ENCODE measurements at regions not wholly inside any gene's neighbourhood (a gene's known extent, or its start where the extent isn't known, plus 50 kb on each side); places are given as distances from the start of the nearest gene placed in this dataset.
A peak's percentile ranks its signal among the peaks of the same experiment; 100 is the strongest.

DNA sequence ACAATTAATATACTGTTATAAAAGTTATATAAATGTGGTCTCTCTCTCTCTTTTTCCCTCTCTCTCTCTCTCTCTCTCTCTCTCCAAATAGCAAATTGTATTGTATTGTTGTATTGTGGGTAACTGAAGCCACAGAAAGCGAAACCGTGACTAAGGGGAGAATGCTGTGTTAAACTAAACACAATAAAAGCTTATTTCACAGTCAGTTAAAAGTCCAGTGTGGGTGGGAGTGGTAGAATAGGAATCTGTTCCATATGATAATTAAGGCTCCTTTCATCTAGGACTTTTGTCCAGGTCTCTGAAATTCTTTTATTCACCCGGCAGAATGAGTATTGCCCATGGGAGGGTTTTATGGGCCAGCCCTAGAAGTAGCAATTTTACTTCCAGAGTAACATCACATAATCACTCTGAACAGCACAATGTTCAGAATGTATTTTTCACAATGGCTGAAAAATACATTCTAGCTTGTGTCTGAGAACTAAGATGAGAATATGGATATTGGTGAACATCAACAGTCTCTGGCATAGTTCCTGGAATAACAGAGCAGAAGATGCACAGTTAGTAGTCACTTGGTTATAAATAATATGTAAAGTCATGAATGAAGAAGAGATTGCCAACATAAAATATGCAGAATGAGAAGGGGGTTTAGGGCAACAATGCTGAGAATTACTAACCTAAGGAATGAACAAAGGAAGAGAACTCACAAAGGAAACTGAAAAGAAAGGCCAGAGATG lies 399.1 kb downstream of the PLCL1 start:
- intact Hi-C loops (cut with micrococcal nuclease; ENCODE audit: unreplicated experiment), result no loop called here
- no TSS peak for BruUV-seq (replicated peaks)

More for the DNA sequence above, 399.1 kb downstream of the PLCL1 start:
- DNase-seq (ENCODE audit: low spot score), result peak; percentile 9
- POLR2A ChIA-PET (ENCODE audit: low non-redundant PET), result no interaction called here
- no peak for TF ChIP-seq EZH2 (IDR thresholded peaks at IDR 0.05; ENCODE audit: borderline replicate concordance, low read depth, low read length, poor library complexity, severe bottlenecking)
- TF ChIP-seq, protein P1, sequence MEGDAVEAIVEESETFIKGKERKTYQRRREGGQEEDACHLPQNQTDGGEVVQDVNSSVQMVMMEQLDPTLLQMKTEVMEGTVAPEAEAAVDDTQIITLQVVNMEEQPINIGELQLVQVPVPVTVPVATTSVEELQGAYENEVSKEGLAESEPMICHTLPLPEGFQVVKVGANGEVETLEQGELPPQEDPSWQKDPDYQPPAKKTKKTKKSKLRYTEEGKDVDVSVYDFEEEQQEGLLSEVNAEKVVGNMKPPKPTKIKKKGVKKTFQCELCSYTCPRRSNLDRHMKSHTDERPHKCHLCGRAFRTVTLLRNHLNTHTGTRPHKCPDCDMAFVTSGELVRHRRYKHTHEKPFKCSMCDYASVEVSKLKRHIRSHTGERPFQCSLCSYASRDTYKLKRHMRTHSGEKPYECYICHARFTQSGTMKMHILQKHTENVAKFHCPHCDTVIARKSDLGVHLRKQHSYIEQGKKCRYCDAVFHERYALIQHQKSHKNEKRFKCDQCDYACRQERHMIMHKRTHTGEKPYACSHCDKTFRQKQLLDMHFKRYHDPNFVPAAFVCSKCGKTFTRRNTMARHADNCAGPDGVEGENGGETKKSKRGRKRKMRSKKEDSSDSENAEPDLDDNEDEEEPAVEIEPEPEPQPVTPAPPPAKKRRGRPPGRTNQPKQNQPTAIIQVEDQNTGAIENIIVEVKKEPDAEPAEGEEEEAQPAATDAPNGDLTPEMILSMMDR (conservative IDR thresholded peaks at IDR 0.05; ENCODE audit: low read depth, low read length), result no peak
- no peaks in the 10 kb centered on the region for H3K9me3 ChIP-seq (ENCODE audit: low read depth, low read length, poor library complexity, severe bottlenecking)
- H3K4me3 ChIP-seq (ENCODE audit: low read depth, low read length, poor library complexity, severe bottlenecking), result no peak overlapping the region
- no peaks in the 10 kb centered on the region for H3K4me1 ChIP-seq (ENCODE audit: insufficient read depth, low read length, poor library complexity, severe bottlenecking)
- H3K27ac ChIP-seq (ENCODE audit: low read depth, low read length, poor library complexity, severe bottlenecking), result no peak overlapping the region
- H3K36me3 ChIP-seq (ENCODE audit: insufficient read depth, low read length, poor library complexity, severe bottlenecking), result no peaks in the 10 kb centered on the region
- CTCF ChIA-PET, result no interaction called here
- no peaks in the 10 kb centered on the region for H3K27me3 ChIP-seq (replicated peaks; ENCODE audit: insufficient read depth, low read depth, low read length, poor library complexity)

All from A673 (cell line).